Lower lobe of right lung (tissue), 2 donors: ENCODE measurements at regions not wholly inside any gene's neighbourhood (a gene's known extent, or its start where the extent isn't known, plus 50 kb on each side); places are given as distances from the start of the nearest gene placed in this dataset.

ENCODE experiments used
- ATAC-seq, 2 donors: fragments of 200-7000 bp; cut with Tn5 transposase; one replicate each; pipeline ENCODE4 v1.9.1; 2020 to 2022; ENCODE audit warnings: mild to moderate bottlenecking in 2 of 2, moderate library complexity in 2 of 2
- DNase-seq: peaks from one replicate; pipeline ENCODE4 v3.0.0-alpha.2; 2020
- H3K27ac ChIP-seq: fragments of 200-600 bp; one replicate; pipeline ENCODE4 v1.8.0; 2022
- H3K27me3 ChIP-seq: fragments of 200-600 bp; one replicate; pipeline ENCODE4 v1.8.0; 2022; ENCODE audit warnings: low read depth
- H3K36me3 ChIP-seq: fragments of 200-600 bp; one replicate; pipeline ENCODE4 v1.8.0; 2022; ENCODE audit warnings: mild to moderate bottlenecking
- H3K4me1 ChIP-seq: fragments of 200-600 bp; one replicate; pipeline ENCODE4 v1.8.0; 2022
- H3K4me3 ChIP-seq: fragments of 200-600 bp; one replicate; pipeline ENCODE4 v1.8.0; 2022; ENCODE audit warnings: mild to moderate bottlenecking
- H3K9me3 ChIP-seq: fragments of 200-600 bp; one replicate; pipeline ENCODE4 v1.8.0; 2022
- CTCF ChIP-seq: fragments of 200-600 bp; IDR thresholded peaks from one replicate; pipeline ENCODE4 v1.8.0; 2022; ENCODE audit warnings: antibody characterized with exemption, mild to moderate bottlenecking
- intact Hi-C: fragments of 100-400 bp; cut with DNase I; formaldehyde crosslinking; loops from one replicate; pipeline ENCODE4 v1.11.0; 2022
- donor health status: DM: no; HTN: yes; CAD: no; lungs with severe emphysema.

GRCh38 chr21:16241016-16241415, 511.2 kb downstream of the USP25 start:
- H3K4me1 ChIP-seq = no peaks in the 10 kb centered on the region
- DNase-seq (no peak), ATAC-seq (no peak)
- no peak overlapping the region for H3K27ac ChIP-seq
- no peaks in the 10 kb centered on the region for H3K9me3 ChIP-seq
- no peak overlapping the region for H3K4me3 ChIP-seq
- no peaks in the 10 kb centered on the region for H3K36me3 ChIP-seq
- H3K27me3 ChIP-seq = no peaks in the 10 kb centered on the region
- intact Hi-C loops = no loop called here
- no peak for TF ChIP-seq CTCF

GRCh38 chr21:16241479-16241963, 511.7 kb downstream of the USP25 start:
- H3K4me3 ChIP-seq = no peak overlapping the region

GRCh38 chr21:16243396-16243795, 513.6 kb downstream of the USP25 start:
- DNase-seq = no peak
- Histone ChIP-seq H3K4me1 (no peaks in the 10 kb centered on the region), H3K4me3 (no peak overlapping the region), H3K36me3 (no peaks in the 10 kb centered on the region), H3K27ac (no peak overlapping the region), H3K9me3 (no peaks in the 10 kb centered on the region), H3K27me3 (no peaks in the 10 kb centered on the region)
- no peak for ATAC-seq
- TF ChIP-seq CTCF = no peak
- intact Hi-C loops = no loop called here

More at GRCh38 chr21:16241479-16241963, 511.7 kb downstream of the USP25 start:
- TF ChIP-seq CTCF = no peak
- DNase-seq = no peak
- no peak for ATAC-seq
- Histone ChIP-seq H3K9me3 (no peaks in the 10 kb centered on the region), H3K27me3 (no peaks in the 10 kb centered on the region), H3K36me3 (no peaks in the 10 kb centered on the region), H3K27ac (no peak overlapping the region), H3K4me1 (no peaks in the 10 kb centered on the region)
- intact Hi-C loops = no loop called here

GRCh38 chr21:16248705-16249104, 518.9 kb downstream of the USP25 start:
- Histone ChIP-seq H3K4me1 (no peaks in the 10 kb centered on the region), H3K9me3 (no peaks in the 10 kb centered on the region), H3K36me3 (no peaks in the 10 kb centered on the region), H3K27ac (no peak overlapping the region), H3K27me3 (no peaks in the 10 kb centered on the region), H3K4me3 (no peak overlapping the region)
- ATAC-seq = no peak
- TF ChIP-seq CTCF = no peak
- intact Hi-C loops = no loop called here
- DNase-seq = no peak

GRCh38 chr21:16250273-16250672, 520.5 kb downstream of the USP25 start:
- intact Hi-C loops = no loop called here
- no peak for ATAC-seq

More at GRCh38 chr21:16250273-16250672, 520.5 kb downstream of the USP25 start:
- TF ChIP-seq CTCF = no peak
- H3K36me3 ChIP-seq = no peaks in the 10 kb centered on the region
- H3K9me3 ChIP-seq = no peaks in the 10 kb centered on the region
- DNase-seq = no peak
- no peak overlapping the region for H3K4me3 ChIP-seq
- H3K27me3 ChIP-seq = no peaks in the 10 kb centered on the region
- no peak overlapping the region for H3K27ac ChIP-seq
- H3K4me1 ChIP-seq = no peaks in the 10 kb centered on the region
